Colonic mucosa (tissue), 4 donors: ENCODE measurements at regions not wholly inside any gene's neighbourhood (a gene's known extent, or its start where the extent isn't known, plus 50 kb on each side); places are given as distances from the start of the nearest gene placed in this dataset.

Experiments used
- DNase-seq: peaks from one replicate; pipeline ENCODE4 v3.0.0-alpha.2; 2020
- H3K27ac ChIP-seq: fragments of 200-600 bp; one replicate; pipeline ENCODE4 v1.8.0; 2021
- H3K27me3 ChIP-seq: fragments of 200-600 bp; one replicate; pipeline ENCODE4 v1.8.0; 2021
- H3K36me3 ChIP-seq: fragments of 200-600 bp; one replicate; pipeline ENCODE4 v1.8.0; 2021
- H3K4me1 ChIP-seq: fragments of 200-600 bp; one replicate; pipeline ENCODE4 v1.8.0; 2021; ENCODE audit warnings: mild to moderate bottlenecking
- H3K4me3 ChIP-seq: fragments of 200-600 bp; one replicate; pipeline ENCODE4 v1.8.0; 2021
- H3K9ac ChIP-seq, 2 donors: one replicate each; pipeline ENCODE4 v1.7.0; 2013; ENCODE audit warnings: control low read depth in 2 of 2, low read depth in 2 of 2, low read length in 2 of 2
- H3K9me3 ChIP-seq: fragments of 200-600 bp; one replicate; pipeline ENCODE4 v1.8.0; 2021
- CTCF ChIP-seq: fragments of 200-600 bp; IDR thresholded peaks from one replicate; pipeline ENCODE4 v1.8.0; 2022; ENCODE audit warnings: antibody characterized with exemption, mild to moderate bottlenecking
- intact Hi-C: fragments of 100-400 bp; cut with DNase I; formaldehyde crosslinking; loops from one replicate; pipeline ENCODE4 v1.14.1; 2022
- donor health status: healthy.
- donor health status: DM: no; HTN: no; CAD: no.
- donor health status: DM: no; HTN: no; CAD: no.

DNA sequence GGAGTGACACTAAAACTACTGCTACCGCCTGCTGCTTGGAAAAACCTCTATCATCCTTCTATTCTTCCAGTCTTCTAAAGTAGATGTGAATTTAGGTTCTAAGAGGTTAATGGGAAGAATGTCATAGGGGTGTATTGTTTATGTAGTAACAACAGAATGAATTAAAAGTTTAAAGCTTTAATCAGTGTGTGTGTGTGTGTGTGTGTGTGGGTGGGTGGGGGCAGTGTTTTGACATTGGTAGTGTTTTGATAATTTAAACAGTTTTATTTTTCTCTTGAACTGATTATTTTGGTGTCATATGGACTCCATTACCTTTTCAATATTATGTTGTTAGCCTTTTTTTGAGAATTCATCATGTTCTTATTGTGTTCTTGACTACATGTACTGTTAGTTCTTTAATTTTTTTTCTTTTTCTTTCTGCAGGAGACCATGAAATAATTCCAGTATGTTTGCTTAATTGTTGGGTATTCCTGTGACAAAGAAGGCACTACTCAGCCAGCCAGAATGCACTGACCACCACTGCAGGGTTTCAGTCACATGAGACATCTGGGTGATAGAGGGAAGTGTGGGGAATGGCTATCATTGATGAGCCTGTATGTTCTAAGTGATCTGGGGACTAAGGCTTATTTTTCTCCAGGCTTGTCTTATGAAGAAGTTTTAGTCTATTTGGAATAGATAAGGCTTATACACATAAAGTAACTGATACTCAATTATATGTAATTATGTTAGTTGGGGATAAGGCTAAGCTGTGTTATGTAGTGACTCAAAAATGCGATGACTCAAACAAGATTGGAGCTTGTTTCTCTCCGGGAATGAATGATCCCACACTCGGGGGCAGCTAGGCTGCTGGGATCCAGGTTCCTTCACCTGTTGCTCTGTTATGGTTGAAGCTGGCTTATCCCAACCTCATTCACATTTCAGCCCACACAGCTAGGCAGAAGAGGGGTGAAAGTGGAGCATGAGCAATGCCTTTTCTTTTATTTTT lies 50.2 kb upstream of the ACTBL2 start:
- intact Hi-C loops = no loop called here
- H3K27ac ChIP-seq = no peak overlapping the region
- no peak for DNase-seq
- no peaks in the 10 kb centered on the region for H3K27me3 ChIP-seq
- H3K4me1 ChIP-seq = no peaks in the 10 kb centered on the region
- no peaks in the 10 kb centered on the region for H3K36me3 ChIP-seq
- H3K9ac ChIP-seq = no peak overlapping the region
- H3K9me3 ChIP-seq = no peaks in the 10 kb centered on the region
- TF ChIP-seq CTCF = no peak
- no peak overlapping the region for H3K4me3 ChIP-seq
